SJSA1 (cell line): ENCODE measurements at regions not wholly inside any gene's neighbourhood (a gene's known extent, or its start where the extent isn't known, plus 50 kb on each side); places are given as distances from the start of the nearest gene placed in this dataset.
"Not testable (repeated sequence)": the region's sequence is repeated elsewhere in the genome, so short reads cannot be mapped to it uniquely, and the experiment has no call there.

ENCODE experiments used
- DNase-seq, 2 experiments: peaks; one replicate each; pipeline ENCODE4 v3.0.0-alpha.2; 2015 to 2020; ENCODE audit warnings: low spot score in 2 of 2, low read depth in 1 of 2
- H3K27ac ChIP-seq: fragments of 250-450 bp; sonication (Bioruptor Pico); 2 replicates; pipeline ENCODE4 v1.5.1; 2020; ENCODE audit warnings: mild to moderate bottlenecking, moderate library complexity
- H3K27me3 ChIP-seq: fragments of 250-450 bp; sonication (Bioruptor Pico); replicated peaks from 2 replicates; pipeline ENCODE4 v1.5.1; 2020; ENCODE audit warnings: mild to moderate bottlenecking, moderate library complexity
- H3K36me3 ChIP-seq: fragments of 250-450 bp; sonication (Bioruptor Pico); 2 replicates; pipeline ENCODE4 v1.5.1; 2020; ENCODE audit warnings: mild to moderate bottlenecking
- H3K4me1 ChIP-seq: fragments of 250-450 bp; sonication (Bioruptor Pico); replicated peaks from 2 replicates; pipeline ENCODE4 v1.6.1; 2021; ENCODE audit warnings: mild to moderate bottlenecking
- H3K4me3 ChIP-seq: fragments of 250-450 bp; sonication (Bioruptor Pico); 2 replicates; pipeline ENCODE4 v1.5.1; 2020; ENCODE audit warnings: mild to moderate bottlenecking
- H3K9me3 ChIP-seq: fragments of 250-450 bp; sonication (Bioruptor Pico); replicated peaks from 2 replicates; pipeline ENCODE4 v1.5.1; 2020; ENCODE audit warnings: mild to moderate bottlenecking

DNA sequence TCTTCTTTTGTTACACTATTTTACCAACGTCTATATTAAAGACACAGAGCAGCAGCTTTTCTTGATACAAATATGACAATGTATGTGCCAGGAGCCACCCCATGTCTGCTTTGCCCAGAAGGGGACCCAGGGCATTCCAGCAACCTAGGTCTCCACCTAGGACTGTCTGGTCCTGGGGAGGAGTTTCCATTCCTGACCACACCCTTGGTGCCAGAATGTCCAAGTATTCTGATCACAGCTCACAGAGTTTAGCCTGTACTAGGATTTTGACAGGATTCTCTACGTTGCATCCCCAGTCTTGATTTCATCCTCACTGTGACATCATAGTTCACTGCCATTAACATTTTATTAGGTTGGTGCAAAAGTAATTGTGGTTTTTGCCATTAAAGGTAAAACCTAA, 224.7 kb downstream of the SREK1 start:
- H3K36me3 ChIP-seq = no peaks in the 10 kb centered on the region
- H3K27me3 ChIP-seq = peaks cover 4% of the 10 kb centered on the region; the same call in 1 of the 2 replicates
- H3K27ac ChIP-seq = no peak overlapping the region
- H3K9me3 ChIP-seq = no peaks in the 10 kb centered on the region
- H3K4me3 ChIP-seq = no peak overlapping the region
- no peak for DNase-seq
- H3K4me1 ChIP-seq = no peaks in the 10 kb centered on the region

DNA sequence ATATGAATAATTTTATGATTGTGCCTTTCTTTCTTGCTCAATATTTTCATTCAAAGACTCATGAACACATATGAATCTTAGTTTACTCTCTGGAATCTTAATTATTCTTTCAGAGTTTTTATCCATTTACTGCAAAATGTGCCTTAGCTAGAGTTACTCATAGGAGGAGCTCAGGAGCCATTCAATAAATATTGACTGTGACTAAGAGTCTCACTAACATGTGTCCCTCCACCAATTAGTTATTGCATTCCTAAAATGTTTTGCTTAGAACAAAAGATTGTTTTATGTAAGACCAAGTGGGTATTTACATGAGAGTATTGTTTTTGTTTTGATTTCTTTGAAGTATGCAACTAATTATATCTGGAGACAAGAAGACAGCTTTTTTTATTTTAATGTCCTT, 218.4 kb upstream of the MAST4 start:
- no peak overlapping the region for H3K27ac ChIP-seq
- H3K36me3 ChIP-seq = no peaks in the 10 kb centered on the region
- H3K4me3 ChIP-seq = no peak overlapping the region
- H3K4me1 ChIP-seq = no peaks in the 10 kb centered on the region
- no peaks in the 10 kb centered on the region for H3K27me3 ChIP-seq
- no peaks in the 10 kb centered on the region for H3K9me3 ChIP-seq
- DNase-seq = no peak

DNA sequence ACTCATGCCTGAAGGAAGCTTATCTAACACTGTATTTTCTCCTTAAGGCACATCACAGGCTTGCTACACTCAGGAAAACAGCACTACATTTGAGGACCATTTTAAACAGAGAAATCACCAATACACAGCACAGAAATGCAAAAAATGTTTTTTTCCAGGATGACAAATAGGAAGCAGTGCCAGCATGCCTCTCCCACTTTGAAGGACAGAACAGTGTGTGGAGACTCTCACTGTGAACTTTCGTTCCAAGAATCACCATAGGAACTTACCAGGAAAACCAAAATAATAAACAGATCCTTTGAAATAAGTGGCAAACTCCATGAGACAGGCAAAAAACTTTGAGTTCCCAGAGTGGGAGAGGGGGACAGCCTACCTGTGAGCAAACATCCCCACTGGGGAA, 217.8 kb upstream of the MAST4 start:
- Histone ChIP-seq H3K27me3 (no peaks in the 10 kb centered on the region), H3K4me3 (no peak overlapping the region), H3K36me3 (no peaks in the 10 kb centered on the region), H3K27ac (no peak overlapping the region), H3K9me3 (no peaks in the 10 kb centered on the region), H3K4me1 (no peaks in the 10 kb centered on the region)
- no peak for DNase-seq

DNA sequence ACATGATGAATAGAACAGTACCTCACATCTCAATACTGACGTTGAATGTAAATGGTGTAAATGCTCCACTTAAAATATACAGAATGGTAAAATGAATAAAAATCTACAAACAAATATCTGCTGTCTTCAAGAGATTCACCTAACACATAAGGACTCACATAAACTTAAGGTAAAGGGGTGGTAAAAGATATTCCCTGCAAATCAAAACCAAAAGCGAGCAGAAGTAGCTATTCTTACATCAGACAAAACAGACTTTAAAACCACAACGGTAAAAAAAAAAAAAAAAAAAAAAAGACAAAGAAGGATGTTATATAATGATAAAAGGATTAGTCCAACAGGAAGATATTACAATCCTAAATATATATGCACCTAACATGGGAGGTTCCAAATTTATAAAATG, 214.0 kb upstream of the MAST4 start:
- no peak overlapping the region for H3K27ac ChIP-seq
- H3K4me3 ChIP-seq = no peak overlapping the region
- DNase-seq = no peak
- H3K9me3 ChIP-seq = no peaks in the 10 kb centered on the region
- H3K27me3 ChIP-seq = no peaks in the 10 kb centered on the region
- H3K36me3 ChIP-seq = no peaks in the 10 kb centered on the region
- no peaks in the 10 kb centered on the region for H3K4me1 ChIP-seq

DNA sequence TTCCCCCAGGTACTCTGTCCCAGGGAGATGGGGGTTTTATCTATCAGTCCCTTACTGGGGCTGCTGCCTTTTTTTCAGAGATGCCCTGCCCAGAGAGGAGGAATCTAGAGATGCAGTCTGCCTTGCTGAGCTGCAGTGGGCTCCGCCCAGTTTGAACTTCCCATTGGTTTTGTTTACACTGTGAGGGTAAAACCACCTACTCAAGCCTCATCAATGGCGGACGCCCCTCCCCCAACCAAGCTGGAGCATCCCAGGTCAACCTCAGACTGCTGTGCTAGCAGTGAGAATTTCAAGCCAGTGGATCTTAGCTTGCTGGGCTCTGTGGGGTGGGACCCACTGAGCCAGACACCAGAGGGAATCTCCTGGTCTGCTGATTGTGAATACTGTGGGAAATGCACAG, 191.0 kb upstream of the MAST4 start:
- H3K4me3 ChIP-seq, H3K9me3 ChIP-seq, DNase-seq, H3K36me3 ChIP-seq, H3K27ac ChIP-seq, H3K4me1 ChIP-seq, H3K27me3 ChIP-seq: not testable (repeated sequence)

DNA sequence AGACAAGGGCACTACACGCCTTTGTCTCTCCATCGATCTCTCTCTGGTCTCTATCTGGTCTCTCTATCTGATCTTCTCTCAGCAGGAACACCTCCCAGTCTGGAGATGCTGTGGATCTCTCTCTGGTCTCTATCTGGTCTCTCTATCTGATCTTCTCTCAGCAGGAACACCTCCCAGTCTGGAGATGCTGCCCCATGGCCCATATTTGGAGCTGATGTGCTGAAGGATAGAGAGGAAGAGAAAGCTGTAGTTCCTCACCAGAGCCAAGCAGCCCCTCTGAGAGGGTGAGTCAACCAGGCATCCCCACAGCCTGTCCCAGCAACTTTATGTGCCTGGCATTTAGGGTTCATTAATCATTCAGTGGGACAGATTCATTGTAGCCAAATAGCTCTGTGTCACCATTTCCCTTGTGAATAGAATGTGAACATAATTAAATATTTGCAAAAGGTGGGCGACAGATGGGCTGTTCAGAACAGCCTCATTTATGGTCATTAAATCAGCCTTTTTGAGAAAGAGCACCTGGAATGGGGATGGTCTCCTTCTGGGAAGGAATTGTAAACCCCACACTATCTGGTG, 189.3 kb upstream of the MAST4 start:
- H3K4me3 ChIP-seq = no peak overlapping the region
- H3K4me1 ChIP-seq = no peaks in the 10 kb centered on the region
- H3K27me3 ChIP-seq = no peaks in the 10 kb centered on the region
- no peaks in the 10 kb centered on the region for H3K9me3 ChIP-seq
- no peak overlapping the region for H3K27ac ChIP-seq
- DNase-seq = no peak
- H3K36me3 ChIP-seq = no peaks in the 10 kb centered on the region

DNA sequence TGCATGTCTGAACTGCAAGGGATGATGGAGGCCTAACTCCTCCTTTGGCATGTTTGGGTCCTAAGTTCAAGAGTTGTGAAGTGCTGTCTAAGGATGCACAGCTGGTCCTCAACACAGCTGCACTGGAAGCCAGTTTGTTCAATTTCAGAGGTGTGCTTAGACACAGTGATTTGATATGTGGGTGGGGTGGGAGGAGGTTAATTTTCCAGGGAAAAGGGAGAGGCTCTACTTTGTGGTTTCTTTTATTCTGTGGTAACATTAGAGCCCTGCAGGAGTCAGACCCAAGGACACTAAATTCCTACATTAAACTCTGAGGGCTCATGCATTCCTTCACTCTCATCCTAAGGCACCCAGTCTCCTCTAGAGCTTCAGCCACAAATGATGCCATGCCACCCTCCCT, 188.4 kb upstream of the MAST4 start:
- H3K4me1 ChIP-seq = no peaks in the 10 kb centered on the region
- DNase-seq = no peak
- no peaks in the 10 kb centered on the region for H3K9me3 ChIP-seq
- H3K36me3 ChIP-seq = no peaks in the 10 kb centered on the region
- no peak overlapping the region for H3K4me3 ChIP-seq
- no peaks in the 10 kb centered on the region for H3K27me3 ChIP-seq
- no peak overlapping the region for H3K27ac ChIP-seq

DNA sequence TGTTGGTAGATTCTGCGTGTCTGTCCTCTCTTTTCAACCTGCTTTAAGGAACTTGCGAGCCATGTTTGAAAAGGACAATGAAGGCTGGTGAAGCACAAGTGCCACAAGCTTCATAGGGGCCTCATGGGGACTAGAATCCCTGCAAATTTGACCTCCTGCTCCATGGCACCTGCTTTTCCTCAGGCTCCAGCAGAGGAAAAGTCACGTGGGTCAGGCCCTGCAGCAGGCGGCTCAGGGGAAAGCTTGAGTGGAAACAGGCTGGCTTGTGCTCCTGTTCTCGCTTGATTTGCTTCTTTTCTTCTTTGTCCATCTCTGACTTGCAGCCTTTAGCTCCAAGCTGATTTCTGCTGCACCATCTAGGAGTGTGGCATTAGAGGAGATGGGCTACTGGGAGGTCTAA, 187.6 kb upstream of the MAST4 start:
- DNase-seq = no peak
- Histone ChIP-seq H3K27me3 (no peaks in the 10 kb centered on the region), H3K4me1 (no peaks in the 10 kb centered on the region), H3K36me3 (no peaks in the 10 kb centered on the region), H3K4me3 (no peak overlapping the region), H3K27ac (no peak overlapping the region), H3K9me3 (no peaks in the 10 kb centered on the region)

DNA sequence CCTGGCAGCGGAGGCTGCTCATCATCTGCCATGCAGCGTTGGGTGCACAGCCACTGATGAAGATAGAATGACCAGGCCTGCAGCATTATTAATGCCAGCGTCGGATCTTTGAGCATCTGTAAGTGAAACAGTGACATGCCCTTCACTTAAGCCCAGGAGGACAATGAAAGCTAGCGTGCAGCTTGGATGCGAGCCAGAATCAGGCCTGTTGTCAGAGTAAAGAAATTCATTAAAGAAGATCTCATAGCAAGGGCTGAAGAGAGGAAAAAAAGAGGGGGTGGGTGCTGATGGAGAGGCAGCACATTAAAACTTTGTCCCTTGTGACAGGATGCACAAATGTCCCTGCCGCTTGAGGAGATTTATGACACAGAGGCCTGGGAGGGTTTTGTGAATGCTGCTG, 186.1 kb upstream of the MAST4 start:
- no peaks in the 10 kb centered on the region for H3K36me3 ChIP-seq
- H3K27me3 ChIP-seq = no peaks in the 10 kb centered on the region
- no peak overlapping the region for H3K27ac ChIP-seq
- H3K4me1 ChIP-seq = no peaks in the 10 kb centered on the region
- H3K4me3 ChIP-seq = no peak overlapping the region
- no peak for DNase-seq
- no peaks in the 10 kb centered on the region for H3K9me3 ChIP-seq

DNA sequence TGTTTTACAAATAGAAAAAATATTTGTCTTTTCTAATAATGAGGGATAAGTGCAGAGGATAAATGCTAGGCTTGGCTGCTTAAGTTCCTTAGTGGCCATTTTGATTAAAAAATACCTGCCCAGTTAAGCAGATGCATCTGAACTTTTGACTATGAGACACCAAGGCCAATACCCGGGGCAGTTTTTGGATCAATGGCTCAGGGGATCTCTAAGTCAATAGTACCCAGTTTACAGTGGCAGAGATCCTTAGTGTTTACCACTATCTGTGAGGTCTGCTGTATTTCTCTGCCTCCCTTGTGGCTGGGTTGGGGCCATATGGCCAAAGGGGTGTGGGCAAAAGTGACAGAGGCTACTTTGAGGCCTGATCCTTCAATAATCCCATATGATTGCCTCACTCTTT, 184.5 kb upstream of the MAST4 start:
- H3K27ac ChIP-seq = no peak overlapping the region
- no peaks in the 10 kb centered on the region for H3K36me3 ChIP-seq
- DNase-seq = no peak
- no peaks in the 10 kb centered on the region for H3K27me3 ChIP-seq
- H3K9me3 ChIP-seq = no peaks in the 10 kb centered on the region
- H3K4me3 ChIP-seq = no peak overlapping the region
- no peaks in the 10 kb centered on the region for H3K4me1 ChIP-seq

DNA sequence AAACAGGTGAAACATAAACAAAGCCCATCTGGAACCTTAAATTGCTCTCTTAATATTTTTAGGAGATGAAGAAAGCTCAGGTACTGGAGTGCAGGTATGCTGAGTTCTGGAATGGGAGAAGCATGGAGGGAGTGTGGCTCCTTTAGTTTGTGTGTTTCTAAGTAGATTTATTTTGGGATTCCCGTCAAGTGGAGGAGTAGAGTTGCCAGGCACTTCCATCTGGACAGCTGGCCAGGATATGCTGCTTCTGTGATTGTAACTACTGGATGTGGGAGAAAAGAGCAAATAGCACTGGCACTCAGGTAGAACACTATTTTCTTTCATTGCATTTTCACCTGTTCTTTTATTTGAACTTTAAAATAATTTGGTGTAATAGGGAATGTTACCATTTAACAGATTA, 182.3 kb upstream of the MAST4 start:
- no peak overlapping the region for H3K4me3 ChIP-seq
- no peak overlapping the region for H3K27ac ChIP-seq
- H3K4me1 ChIP-seq = no peaks in the 10 kb centered on the region
- no peak for DNase-seq
- no peaks in the 10 kb centered on the region for H3K9me3 ChIP-seq
- no peaks in the 10 kb centered on the region for H3K36me3 ChIP-seq
- no peaks in the 10 kb centered on the region for H3K27me3 ChIP-seq

DNA sequence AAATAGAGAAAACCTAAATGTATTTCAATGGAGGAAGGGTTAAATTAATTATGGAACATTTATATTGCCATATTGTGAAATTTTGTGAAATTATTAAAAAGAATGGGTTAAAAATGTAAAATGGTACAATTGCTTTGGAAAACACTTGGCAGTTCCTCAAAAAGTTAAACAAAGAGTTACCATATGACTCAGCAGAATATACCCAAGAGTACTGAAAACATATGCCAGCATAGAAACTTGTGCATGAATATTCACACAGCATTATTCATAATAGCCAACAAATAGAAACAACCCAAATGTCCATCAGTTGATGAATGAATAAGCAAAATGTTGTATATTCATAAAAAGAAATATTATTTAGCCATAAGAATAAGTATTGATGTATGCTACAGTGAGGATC, 181.0 kb upstream of the MAST4 start:
- no peaks in the 10 kb centered on the region for H3K4me1 ChIP-seq
- H3K4me3 ChIP-seq = no peak overlapping the region
- no peak for DNase-seq
- no peak overlapping the region for H3K27ac ChIP-seq
- H3K27me3 ChIP-seq = no peaks in the 10 kb centered on the region
- no peaks in the 10 kb centered on the region for H3K9me3 ChIP-seq
- H3K36me3 ChIP-seq = no peaks in the 10 kb centered on the region

DNA sequence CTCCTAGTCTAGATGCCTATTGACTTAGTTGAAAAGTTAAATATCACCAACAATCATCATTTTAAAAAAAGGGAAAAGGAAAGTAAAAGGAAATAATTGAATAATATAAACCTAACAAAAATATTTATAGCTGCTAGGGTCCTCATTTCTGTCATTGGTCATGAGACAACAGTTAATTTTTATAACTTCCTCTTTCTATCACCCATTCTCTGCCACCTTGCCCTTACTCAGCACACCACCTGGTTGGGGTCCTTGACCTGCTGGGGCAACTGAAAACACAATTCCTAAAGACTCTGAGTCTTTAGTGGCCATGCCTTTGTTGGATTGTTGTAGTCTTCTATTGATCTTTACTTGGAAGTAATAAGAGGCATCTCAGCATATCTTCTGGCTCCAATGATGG, 179.5 kb upstream of the MAST4 start:
- Histone ChIP-seq H3K4me1 (no peaks in the 10 kb centered on the region), H3K9me3 (no peaks in the 10 kb centered on the region), H3K36me3 (no peaks in the 10 kb centered on the region), H3K27me3 (no peaks in the 10 kb centered on the region), H3K27ac (no peak overlapping the region), H3K4me3 (no peak overlapping the region)
- no peak for DNase-seq

DNA sequence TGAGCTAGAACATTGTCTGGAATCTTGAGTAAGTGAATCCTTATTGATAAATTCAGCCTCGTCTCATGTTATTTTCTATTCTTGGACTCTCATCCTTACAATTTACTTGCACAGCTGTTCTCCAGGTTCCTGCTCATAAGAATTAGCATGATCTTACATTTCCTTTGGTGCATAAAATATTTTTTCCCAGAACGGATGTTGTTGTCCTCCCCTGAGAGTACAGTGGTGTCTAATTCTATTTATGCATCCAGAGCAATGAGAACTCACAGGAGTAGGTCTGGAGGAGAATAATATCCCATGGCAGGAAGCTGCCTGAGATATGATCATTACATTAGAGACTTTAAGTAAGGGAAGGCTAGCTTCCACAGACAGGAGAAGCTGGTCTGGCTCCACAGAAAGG, 178.4 kb upstream of the MAST4 start:
- no peak for DNase-seq
- Histone ChIP-seq H3K9me3 (no peaks in the 10 kb centered on the region), H3K36me3 (no peaks in the 10 kb centered on the region), H3K4me1 (no peaks in the 10 kb centered on the region), H3K27ac (no peak overlapping the region), H3K4me3 (no peak overlapping the region), H3K27me3 (no peaks in the 10 kb centered on the region)

DNA sequence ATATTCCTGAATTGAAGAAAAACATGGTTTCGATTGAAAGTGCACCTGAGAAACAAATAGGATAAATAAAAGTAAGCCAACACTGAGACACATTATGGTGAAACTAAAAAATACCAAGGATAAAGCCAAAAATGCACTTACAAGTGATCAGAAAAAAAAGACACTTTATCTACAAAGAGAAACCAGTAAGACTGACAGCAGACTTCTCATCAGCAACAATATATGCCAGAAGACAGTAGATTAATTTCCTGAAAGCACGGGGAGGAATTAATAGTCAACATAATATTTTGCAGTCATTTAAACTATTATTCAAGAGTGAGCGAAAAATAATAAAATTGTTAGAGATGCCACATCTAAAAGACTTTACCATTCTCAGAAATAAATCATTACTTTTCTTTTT, 172.7 kb upstream of the MAST4 start:
- no peaks in the 10 kb centered on the region for H3K27me3 ChIP-seq
- no peaks in the 10 kb centered on the region for H3K4me1 ChIP-seq
- H3K9me3 ChIP-seq = no peaks in the 10 kb centered on the region
- no peak overlapping the region for H3K4me3 ChIP-seq
- no peak overlapping the region for H3K27ac ChIP-seq
- no peak for DNase-seq
- H3K36me3 ChIP-seq = no peaks in the 10 kb centered on the region
